HK-2 (cell line): ENCODE measurements at regions not wholly inside any gene's neighbourhood (a gene's known extent, or its start where the extent isn't known, plus 50 kb on each side); places are given as distances from the start of the nearest gene placed in this dataset.

Experiments used
- DNase-seq: peaks from one replicate; pipeline ENCODE4 v3.0.0-alpha.2; 2018; ENCODE audit not compliant: unreplicated experiment

- no peak for DNase-seq
Observed at GRCh38 chr4:20302336-20302735, 50.6 kb downstream of the SLIT2 start.

GRCh38 chr4:20305976-20306375, 54.3 kb downstream of the SLIT2 start:
- DNase-seq = no peak

- DNase-seq = no peak
Observed at GRCh38 chr4:20311856-20312255, 60.2 kb downstream of the SLIT2 start.

GRCh38 chr4:20313237-20314030, 61.7 kb downstream of the SLIT2 start:
- DNase-seq = no peak

GRCh38 chr4:20317424-20317985, 65.8 kb downstream of the SLIT2 start:
- no peak for DNase-seq

- DNase-seq = no peak
Observed at GRCh38 chr4:20318001-20318908, 66.5 kb downstream of the SLIT2 start.

GRCh38 chr4:20318909-20319277, 67.2 kb downstream of the SLIT2 start:
- no peak for DNase-seq

GRCh38 chr4:20319825-20320612, 68.3 kb downstream of the SLIT2 start:
- no peak for DNase-seq

GRCh38 chr4:20323991-20324390, 72.3 kb downstream of the SLIT2 start:
- DNase-seq = no peak

GRCh38 chr4:20326460-20326859, 74.8 kb downstream of the SLIT2 start:
- DNase-seq = no peak

GRCh38 chr4:20326977-20327376, 75.3 kb downstream of the SLIT2 start:
- no peak for DNase-seq

- no peak for DNase-seq
Observed at GRCh38 chr4:20327808-20328207, 76.1 kb downstream of the SLIT2 start.

GRCh38 chr4:20331642-20332041, 79.9 kb downstream of the SLIT2 start:
- no peak for DNase-seq

GRCh38 chr4:20333141-20333715, 81.5 kb downstream of the SLIT2 start:
- DNase-seq = no peak

GRCh38 chr4:20337261-20337664, 85.6 kb downstream of the SLIT2 start:
- DNase-seq = no peak

- DNase-seq = no peak
Observed at GRCh38 chr4:20338841-20339240, 87.1 kb downstream of the SLIT2 start.

- DNase-seq = no peak
Observed at GRCh38 chr4:20341134-20341738, 89.5 kb downstream of the SLIT2 start.

GRCh38 chr4:20347531-20347930, 95.8 kb downstream of the SLIT2 start:
- DNase-seq = no peak

- DNase-seq = no peak
Observed at GRCh38 chr4:20348411-20348810, 96.7 kb downstream of the SLIT2 start.

GRCh38 chr4:20351360-20352162, 99.9 kb downstream of the SLIT2 start:
- no peak for DNase-seq

GRCh38 chr4:20352163-20352431, 100.4 kb downstream of the SLIT2 start:
- no peak for DNase-seq
